ENCODE measurements at regions not wholly inside any gene's neighbourhood (a gene's known extent, or its start where the extent isn't known, plus 50 kb on each side); places are given as distances from the start of the nearest gene placed in this dataset.
"Not testable (repeated sequence)": the region's sequence is repeated elsewhere in the genome, so short reads cannot be mapped to it uniquely, and the experiment has no call there.

GRCh38 chr3:144023543-144023942 lies 51.9 kb downstream of the DIPK2A start:
- not testable (repeated sequence) for H3K4me3 ChIP-seq (ENCODE audit: control insufficient read depth, low read depth, low read length); DNase-seq (ENCODE audit: low read depth)

- TF ChIP-seq CTCF (conservative IDR thresholded peaks at IDR 0.05; ENCODE audit: control insufficient read depth, insufficient read depth, low read depth, low read length) = no peak
- H3K4me3 ChIP-seq (ENCODE audit: control insufficient read depth, low read depth, low read length) = no peak overlapping the region
- no peak for DNase-seq (ENCODE audit: low read depth)
Measured at GRCh38 chr3:144028798-144029411, 57.3 kb downstream of the DIPK2A start.

GRCh38 chr3:144029769-144030168 lies 58.1 kb downstream of the DIPK2A start:
- H3K4me3 ChIP-seq (ENCODE audit: control insufficient read depth, low read depth, low read length) = no peak overlapping the region
- no peak for DNase-seq (ENCODE audit: low read depth)
- no peak for TF ChIP-seq CTCF (conservative IDR thresholded peaks at IDR 0.05; ENCODE audit: control insufficient read depth, insufficient read depth, low read depth, low read length)

- peak; percentile 28 for DNase-seq (ENCODE audit: low read depth)
- no peak overlapping the region for H3K4me3 ChIP-seq (ENCODE audit: control insufficient read depth, low read depth, low read length)
- TF ChIP-seq CTCF (conservative IDR thresholded peaks at IDR 0.05; ENCODE audit: control insufficient read depth, insufficient read depth, low read depth, low read length) = no peak
Measured at GRCh38 chr3:144031938-144032337, 60.3 kb downstream of the DIPK2A start.

GRCh38 chr3:144032531-144033239 lies 61.1 kb downstream of the DIPK2A start:
- H3K4me3 ChIP-seq (ENCODE audit: control insufficient read depth, low read depth, low read length) = no peak overlapping the region
- no peak for TF ChIP-seq CTCF (conservative IDR thresholded peaks at IDR 0.05; ENCODE audit: control insufficient read depth, insufficient read depth, low read depth, low read length)
- DNase-seq (ENCODE audit: low read depth) = no peak

GRCh38 chr3:144033240-144033589 lies 61.6 kb downstream of the DIPK2A start:
- no peak for TF ChIP-seq CTCF (conservative IDR thresholded peaks at IDR 0.05; ENCODE audit: control insufficient read depth, insufficient read depth, low read depth, low read length)
- no peak overlapping the region for H3K4me3 ChIP-seq (ENCODE audit: control insufficient read depth, low read depth, low read length)
- no peak for DNase-seq (ENCODE audit: low read depth)

- no peak for TF ChIP-seq CTCF (conservative IDR thresholded peaks at IDR 0.05; ENCODE audit: control insufficient read depth, insufficient read depth, low read depth, low read length)
- no peak overlapping the region for H3K4me3 ChIP-seq (ENCODE audit: control insufficient read depth, low read depth, low read length)
Measured at GRCh38 chr3:144033863-144034262, 62.2 kb downstream of the DIPK2A start.

More at GRCh38 chr3:144033863-144034262, 62.2 kb downstream of the DIPK2A start:
- no peak for DNase-seq (ENCODE audit: low read depth)
